Fibroblast of mammary gland (primary cell): ENCODE measurements at regions not wholly inside any gene's neighbourhood (a gene's known extent, or its start where the extent isn't known, plus 50 kb on each side); places are given as distances from the start of the nearest gene placed in this dataset.

ENCODE experiments used
- DNase-seq: peaks from one replicate; pipeline ENCODE4 v3.0.0-alpha.2; 2010; ENCODE audit warnings: low read depth
- H3K4me3 ChIP-seq: 2 replicates; pipeline ENCODE4 v1.5.1; 2011; ENCODE audit warnings: low read depth, mild to moderate bottlenecking, low read length, moderate library complexity; ENCODE audit not compliant: control insufficient read depth
- TF ChIP-seq, protein P1 (sequence below): conservative IDR thresholded peaks from 2 replicates; pipeline ENCODE4 v1.5.1; 2011; ENCODE audit warnings: low read depth, low read length, inconsistent platforms; ENCODE audit not compliant: control insufficient read depth, insufficient read depth

DNA sequence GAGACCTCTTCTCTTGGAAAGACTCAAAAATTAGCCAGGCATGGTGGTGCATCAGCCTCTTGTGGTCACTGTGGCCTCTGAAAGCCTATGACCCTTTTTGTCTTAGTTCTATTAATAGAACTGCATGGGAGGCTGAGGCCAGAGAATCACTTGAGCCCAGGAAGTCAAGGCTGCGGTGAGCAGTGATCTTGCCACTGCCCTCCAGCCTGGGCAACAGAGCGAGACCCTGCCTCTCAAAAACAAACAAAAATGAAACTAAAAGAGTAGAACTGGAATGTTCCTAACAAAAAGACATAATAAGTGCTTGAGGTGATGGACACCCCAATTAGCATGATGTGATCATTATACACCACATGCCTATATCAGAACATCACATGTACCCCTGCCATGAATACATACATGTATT lies 197.0 kb upstream of the EEA1 start:
- no peak for DNase-seq
- TF ChIP-seq, protein P1, sequence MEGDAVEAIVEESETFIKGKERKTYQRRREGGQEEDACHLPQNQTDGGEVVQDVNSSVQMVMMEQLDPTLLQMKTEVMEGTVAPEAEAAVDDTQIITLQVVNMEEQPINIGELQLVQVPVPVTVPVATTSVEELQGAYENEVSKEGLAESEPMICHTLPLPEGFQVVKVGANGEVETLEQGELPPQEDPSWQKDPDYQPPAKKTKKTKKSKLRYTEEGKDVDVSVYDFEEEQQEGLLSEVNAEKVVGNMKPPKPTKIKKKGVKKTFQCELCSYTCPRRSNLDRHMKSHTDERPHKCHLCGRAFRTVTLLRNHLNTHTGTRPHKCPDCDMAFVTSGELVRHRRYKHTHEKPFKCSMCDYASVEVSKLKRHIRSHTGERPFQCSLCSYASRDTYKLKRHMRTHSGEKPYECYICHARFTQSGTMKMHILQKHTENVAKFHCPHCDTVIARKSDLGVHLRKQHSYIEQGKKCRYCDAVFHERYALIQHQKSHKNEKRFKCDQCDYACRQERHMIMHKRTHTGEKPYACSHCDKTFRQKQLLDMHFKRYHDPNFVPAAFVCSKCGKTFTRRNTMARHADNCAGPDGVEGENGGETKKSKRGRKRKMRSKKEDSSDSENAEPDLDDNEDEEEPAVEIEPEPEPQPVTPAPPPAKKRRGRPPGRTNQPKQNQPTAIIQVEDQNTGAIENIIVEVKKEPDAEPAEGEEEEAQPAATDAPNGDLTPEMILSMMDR, result no peak
- H3K4me3 ChIP-seq, result no peak overlapping the region

DNA sequence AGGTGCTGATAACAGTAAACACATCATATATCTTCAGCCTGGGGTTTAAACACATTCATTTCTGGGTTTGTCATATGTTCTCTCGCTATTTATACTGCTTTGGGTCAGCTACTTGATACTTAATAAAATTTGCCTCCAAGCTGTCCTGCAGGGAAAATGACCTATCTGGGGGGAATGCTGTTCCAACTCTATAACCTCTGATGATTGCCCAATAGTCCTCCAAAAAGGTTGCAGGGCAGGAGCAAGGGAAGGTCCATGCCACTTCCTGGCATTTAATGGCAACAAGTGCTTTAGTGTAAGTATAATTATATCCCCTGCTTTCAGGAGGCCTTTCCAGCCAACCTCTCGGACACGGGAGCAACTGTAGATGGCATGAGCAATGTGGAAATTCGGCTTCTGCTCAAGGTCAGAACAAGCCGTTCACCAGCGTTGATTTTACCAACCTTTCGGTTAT lies 198.0 kb upstream of the EEA1 start:
- peak; percentile 22 for DNase-seq
- H3K4me3 ChIP-seq, result no peak overlapping the region
- TF ChIP-seq, protein P1, result no peak

DNA sequence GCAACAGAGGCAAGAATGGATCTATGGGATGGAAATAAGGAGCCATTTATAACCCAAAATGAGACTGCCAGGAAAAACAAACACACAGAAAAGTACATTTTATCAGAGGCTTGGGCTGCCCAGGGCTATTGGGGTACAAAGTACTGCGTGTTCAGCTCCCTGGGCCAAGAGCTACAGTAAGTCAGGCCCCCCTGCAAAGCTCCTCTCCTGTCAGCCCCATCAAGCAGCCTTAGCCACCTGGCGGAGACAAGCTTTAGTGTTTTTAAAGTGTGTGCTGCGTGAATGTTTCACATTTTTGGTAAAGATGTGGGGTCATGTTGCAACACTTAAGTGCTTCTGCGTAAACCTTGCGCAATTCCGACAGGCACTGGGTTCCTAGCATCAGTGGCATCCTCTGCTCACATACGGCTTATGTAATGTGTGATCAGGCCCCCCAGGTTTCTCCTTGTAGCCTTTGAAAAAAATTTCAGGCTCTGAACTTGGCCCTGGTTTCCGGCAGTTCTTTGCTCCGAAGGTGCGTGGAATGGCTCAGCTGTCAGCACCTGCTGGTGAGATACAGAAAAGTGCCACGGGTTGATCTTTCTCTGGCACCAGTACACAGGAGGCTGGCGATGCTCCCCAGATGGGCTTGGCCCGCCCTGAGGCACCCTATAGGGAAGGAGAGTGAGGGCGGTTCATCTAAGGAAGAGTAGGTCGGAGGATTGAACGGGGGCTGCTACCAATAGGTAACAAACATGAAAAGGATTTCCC lies 198.7 kb upstream of the EEA1 start:
- DNase-seq, result peak; percentile 88
- TF ChIP-seq, protein P1, result peak; percentile 35
- H3K4me3 ChIP-seq, result no peak overlapping the region

DNA sequence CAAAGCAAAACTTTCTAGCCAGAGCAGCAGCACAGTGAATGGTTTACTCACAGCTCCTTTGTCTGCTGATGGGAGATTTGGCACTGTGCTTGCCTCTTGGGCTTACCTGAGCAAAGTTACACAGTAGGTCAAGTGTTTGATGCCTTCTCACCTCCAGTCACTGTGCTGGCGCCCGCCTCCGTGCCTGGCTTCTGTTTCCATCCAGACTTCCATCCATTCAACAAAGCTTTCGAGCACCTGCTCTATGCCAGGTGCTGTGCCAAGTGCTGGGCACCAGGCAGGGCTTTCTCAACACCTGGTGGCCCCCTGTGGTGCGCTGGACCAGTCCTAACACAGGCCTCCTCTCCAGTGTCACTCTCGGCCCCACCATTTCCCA lies 199.2 kb upstream of the EEA1 start:
- TF ChIP-seq, protein P1, result no peak
- H3K4me3 ChIP-seq, result no peak overlapping the region
- no peak for DNase-seq

DNA sequence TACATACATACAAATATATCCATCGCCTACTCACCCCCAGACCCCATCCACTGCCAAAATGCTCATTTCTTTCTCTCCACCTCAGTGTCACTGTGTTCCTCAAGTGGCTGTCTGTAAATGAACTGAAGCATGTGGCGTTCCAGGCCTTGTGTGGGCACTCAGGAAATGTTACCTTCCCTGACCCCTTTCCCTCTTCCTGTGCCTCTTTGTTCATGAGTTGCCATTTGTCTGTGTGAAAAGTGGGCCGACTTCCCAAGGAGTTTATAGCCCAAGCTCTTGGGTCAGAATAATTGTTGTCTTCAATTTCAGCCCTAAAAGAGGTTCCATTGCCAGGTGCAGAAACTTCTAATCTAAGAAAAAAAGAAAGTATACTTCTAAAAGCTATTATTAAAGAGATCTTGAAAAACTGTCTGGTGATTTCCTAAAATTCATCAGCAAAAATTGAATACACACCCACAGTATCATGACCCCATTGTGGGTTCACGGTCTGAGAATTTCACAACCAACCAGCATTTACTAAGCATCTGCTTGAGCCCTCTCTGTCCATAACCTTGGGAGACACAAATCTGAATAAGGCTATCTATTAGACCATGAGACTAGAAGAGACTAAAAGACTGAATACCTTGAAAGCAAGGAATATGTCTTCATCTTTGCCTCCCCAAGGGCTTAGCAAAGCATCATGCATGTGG lies 201.4 kb upstream of the EEA1 start:
- peak; percentile 25 for DNase-seq
- H3K4me3 ChIP-seq, result no peak overlapping the region

DNA sequence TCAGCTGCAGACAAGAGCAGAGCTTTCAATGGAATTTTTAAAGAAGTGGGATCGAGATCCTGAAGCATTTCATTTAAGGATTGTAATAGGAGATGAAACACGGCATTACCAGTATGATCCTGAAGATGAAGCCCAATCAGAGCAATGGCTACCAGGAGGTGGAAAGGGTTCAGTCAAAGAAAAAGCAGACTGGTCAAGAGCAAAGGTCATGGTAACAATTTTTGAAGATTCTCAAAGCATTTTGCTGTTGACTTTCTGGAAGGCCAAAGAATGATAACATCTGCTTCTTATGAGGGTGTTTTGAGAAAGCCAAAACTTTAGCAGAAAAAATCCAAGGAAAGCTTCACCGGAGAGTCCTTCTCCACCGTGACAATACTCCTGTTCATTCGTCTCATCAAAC lies 204.3 kb upstream of the EEA1 start:
- DNase-seq, result no peak
- TF ChIP-seq, protein P1, result no peak
- no peak overlapping the region for H3K4me3 ChIP-seq

More for the DNA sequence above, 201.4 kb upstream of the EEA1 start:
- TF ChIP-seq, protein P1, result no peak
